ENCODE measurements at regions not wholly inside any gene's neighbourhood (a gene's known extent, or its start where the extent isn't known, plus 50 kb on each side); places are given as distances from the start of the nearest gene placed in this dataset.

- no peak overlapping the region for H3K27ac ChIP-seq (ENCODE audit: insufficient read depth, low read depth, low read length)
- H3K9me3 ChIP-seq (replicated peaks; ENCODE audit: control insufficient read depth, insufficient read depth, low read length), result no peaks in the 10 kb centered on the region
- intact Hi-C loops (cut with micrococcal nuclease) (no loop called here), dilution Hi-C loops (cut with MboI; ENCODE audit: extremely low pct_ligation_motif_present, low sequenced_read_pairs) (no loop called here)
- H3K4me2 ChIP-seq (ENCODE audit: insufficient read depth, low read length), result no peak overlapping the region
- no peaks in the 10 kb centered on the region for H3K79me2 ChIP-seq (ENCODE audit: control insufficient read depth, insufficient read depth, low read length)
- FAIRE-seq, result no peak
- no peak for DNase-seq (ENCODE audit: low read depth, low spot score)
- H3K36me3 ChIP-seq (ENCODE audit: control insufficient read depth in 2 of 2, extremely low read depth in 1 of 2, insufficient read depth in 2 of 2, low read length in 2 of 2), result no peaks in the 10 kb centered on the region
- H3K27me3 ChIP-seq (ENCODE audit: control insufficient read depth in 2 of 2, insufficient read depth in 2 of 2, low read length in 2 of 2), result no peaks in the 10 kb centered on the region
- BruUV-seq (replicated peaks), result no TSS peak
- TF ChIP-seq MYC (IDR thresholded peaks at IDR 0.05; ENCODE audit: low read depth, low read length) (no peak), MAX (IDR thresholded peaks at IDR 0.05; ENCODE audit: insufficient read depth, insufficient read length) (no peak), GATA2 (IDR thresholded peaks at IDR 0.05; ENCODE audit: insufficient read depth, insufficient read length, low read depth, low read length) (no peak), CTCF (IDR thresholded peaks at IDR 0.05; ENCODE audit: extremely low read depth in 1 of 2, insufficient read depth in 1 of 2, low read depth in 1 of 2, low read length in 2 of 2) (no peak), JUN (IDR thresholded peaks at IDR 0.05; ENCODE audit: borderline replicate concordance, insufficient read depth, insufficient read length, low read depth) (no peak), POLR2A (IDR thresholded peaks at IDR 0.05; ENCODE audit: low read depth, low read length) (no peak), FOS (IDR thresholded peaks at IDR 0.05; ENCODE audit: borderline replicate concordance, insufficient read depth, low read length) (no peak), POLR2AphosphoS5 (IDR thresholded peaks at IDR 0.05; ENCODE audit: insufficient read depth, low read depth, low read length) (no peak), EZH2 (IDR thresholded peaks at IDR 0.05; ENCODE audit: borderline replicate concordance, low read depth, low read length, severe bottlenecking) (no peak)
- H3K4me3 ChIP-seq (replicated peaks in 1 of 3; ENCODE audit: insufficient read depth in 1 of 3, low read depth in 1 of 3, low read length in 3 of 3), result no peak overlapping the region
- H3K9me1 ChIP-seq (replicated peaks; ENCODE audit: control insufficient read depth, extremely low read depth, insufficient read depth, low read length), result no peaks in the 10 kb centered on the region
- ChIA-PET CTCF (no interaction called here), POLR2A (no interaction called here)
- no peaks in the 10 kb centered on the region for H4K20me1 ChIP-seq (replicated peaks; ENCODE audit: control insufficient read depth, extremely low read depth, insufficient read depth, low read length)
- H3K9ac ChIP-seq (replicated peaks; ENCODE audit: extremely low read depth, insufficient read depth, low read length), result no peak overlapping the region
- H2AFZ ChIP-seq (ENCODE audit: low read depth, low read length), result no peak overlapping the region
- no peaks in the 10 kb centered on the region for H3K4me1 ChIP-seq (ENCODE audit: control insufficient read depth, extremely low read depth, insufficient read depth, low read length)
Observed at GRCh38 chr3:16818194-16818593, 66.6 kb upstream of the PLCL2 start.

All from endothelial cell of umbilical vein (primary cell).